ENCODE measurements at regions not wholly inside any gene's neighbourhood (a gene's known extent, or its start where the extent isn't known, plus 50 kb on each side); places are given as distances from the start of the nearest gene placed in this dataset.

DNA sequence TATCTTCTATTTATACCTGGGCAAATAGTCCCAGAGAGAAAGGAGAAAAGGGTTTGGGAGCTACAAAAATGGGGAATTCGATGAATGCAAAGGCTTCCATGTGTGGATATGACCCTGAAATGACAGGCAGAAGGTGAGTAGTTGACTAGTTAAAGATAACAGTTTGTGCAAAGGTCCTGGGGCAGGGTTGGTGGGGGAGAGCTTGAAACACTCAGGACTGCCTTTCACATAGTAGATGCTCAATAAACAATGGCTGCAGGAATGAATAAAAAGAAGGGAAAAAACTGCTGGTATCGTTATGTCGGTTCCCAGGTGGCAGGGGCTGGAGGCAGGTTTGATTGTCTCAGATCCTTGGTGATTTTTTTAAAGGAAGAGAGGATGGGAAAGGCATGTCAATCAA, 445.5 kb downstream of the HAPSTR1 start:
- DNase-seq: no peak

DNA sequence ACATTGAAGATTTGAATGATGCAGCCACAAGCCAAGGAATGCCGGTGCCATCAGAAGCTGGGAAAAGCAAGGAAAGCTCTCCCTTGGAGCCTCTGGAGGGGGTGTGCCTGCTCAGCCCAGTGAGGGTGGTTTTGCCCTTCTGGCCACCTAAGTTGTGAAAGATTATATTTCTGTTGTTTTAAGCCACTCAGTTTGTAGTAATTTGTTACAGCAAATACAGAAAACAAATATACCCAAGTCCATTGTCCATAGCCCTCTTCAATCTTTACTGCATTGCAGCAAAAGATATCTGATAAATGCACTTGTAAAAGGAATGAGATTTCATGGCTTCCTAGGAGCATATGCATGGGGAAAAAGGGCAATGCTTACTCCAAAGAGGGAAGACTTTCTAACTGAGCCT, 447.9 kb downstream of the HAPSTR1 start:
- no peak for DNase-seq

- DNase-seq: no peak
These were observed 450.3 kb downstream of the HAPSTR1 start for GRCh38 chr16:9541723-9542122.

- DNase-seq: no peak
These were observed 450.8 kb downstream of the HAPSTR1 start for GRCh38 chr16:9542165-9542755.

DNA sequence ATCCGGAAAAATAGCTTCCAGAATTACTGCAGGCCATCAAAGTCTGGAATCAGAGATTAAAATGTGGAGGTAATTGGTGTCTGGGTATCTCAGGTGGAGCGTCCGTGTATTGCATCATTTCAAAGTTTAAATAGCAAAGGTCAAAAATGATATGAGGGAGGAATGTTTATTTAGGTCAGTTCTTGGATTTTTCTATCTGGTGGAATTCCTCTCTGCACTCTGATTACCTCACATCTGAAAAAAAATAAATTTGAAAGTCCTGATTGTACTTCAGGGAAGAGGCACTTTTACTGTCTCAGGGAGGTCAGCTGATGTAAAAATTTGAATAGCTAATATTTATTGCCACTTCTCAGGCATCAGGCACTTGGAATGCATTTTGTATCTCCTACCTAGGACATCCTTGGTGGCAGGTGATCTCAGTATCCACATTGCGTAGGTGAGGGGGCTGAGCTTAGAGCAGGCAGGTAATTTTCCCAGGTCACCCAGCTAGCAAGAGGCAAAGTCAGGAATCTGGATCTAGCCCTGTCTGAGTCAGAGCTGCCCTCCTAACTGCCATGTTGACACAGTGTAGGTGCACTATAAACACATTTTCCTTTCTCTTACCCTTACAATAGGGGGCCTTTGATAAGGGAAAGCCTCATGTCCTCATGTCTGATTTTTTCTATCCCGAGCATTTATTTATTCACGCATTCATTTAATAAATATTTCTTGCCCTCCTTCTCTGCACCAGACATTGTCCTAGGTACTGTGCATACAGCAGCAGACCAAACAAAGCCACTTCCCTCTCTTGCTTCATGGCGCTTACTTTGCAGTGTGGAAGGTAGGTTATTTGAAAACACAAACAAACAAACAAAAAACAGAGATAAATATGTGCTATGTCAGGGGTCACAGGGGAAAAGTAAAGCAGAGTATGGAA, 454.3 kb downstream of the HAPSTR1 start:
- DNase-seq: no peak

- DNase-seq: no peak
These were observed 455.0 kb downstream of the HAPSTR1 start for GRCh38 chr16:9546438-9546786.

GRCh38 chr16:9549487-9549886, 458.0 kb downstream of the HAPSTR1 start:
- no peak for DNase-seq

GRCh38 chr16:9555051-9555450, 463.6 kb downstream of the HAPSTR1 start:
- DNase-seq: no peak

DNA sequence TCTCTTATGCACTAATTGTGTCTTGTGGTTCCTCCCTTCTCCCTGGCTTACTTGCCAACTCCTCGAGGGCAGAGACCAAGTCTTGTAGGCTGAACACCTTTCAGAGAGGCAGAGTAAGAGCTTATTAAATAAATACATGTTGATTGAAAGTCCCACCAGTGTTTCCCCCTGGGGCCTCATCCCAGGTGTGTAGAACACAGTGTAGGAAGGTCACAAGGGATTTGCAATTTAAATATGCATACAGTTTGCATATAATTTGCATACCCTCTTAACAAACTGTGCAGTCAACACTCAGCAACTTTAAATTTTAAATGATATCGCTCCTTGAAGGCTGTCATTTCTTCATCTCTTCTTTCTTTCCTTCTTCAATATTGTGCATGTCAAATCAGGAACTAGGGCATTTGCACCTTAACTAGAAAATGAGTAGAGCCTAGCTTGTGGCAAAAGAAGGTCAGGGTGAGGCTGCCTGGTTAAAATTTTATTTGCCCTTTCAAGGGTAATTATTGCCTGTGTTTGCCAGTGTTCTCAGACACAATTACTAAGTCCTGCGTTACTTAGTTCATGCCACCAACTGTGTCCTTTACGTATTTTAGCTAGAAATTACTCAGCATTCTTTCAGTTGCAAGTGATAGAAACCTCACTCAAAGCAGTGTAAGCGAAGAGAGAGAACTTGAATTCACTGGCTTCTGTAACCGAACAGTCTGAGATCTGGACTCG, 465.7 kb downstream of the HAPSTR1 start:
- DNase-seq: no peak

DNA sequence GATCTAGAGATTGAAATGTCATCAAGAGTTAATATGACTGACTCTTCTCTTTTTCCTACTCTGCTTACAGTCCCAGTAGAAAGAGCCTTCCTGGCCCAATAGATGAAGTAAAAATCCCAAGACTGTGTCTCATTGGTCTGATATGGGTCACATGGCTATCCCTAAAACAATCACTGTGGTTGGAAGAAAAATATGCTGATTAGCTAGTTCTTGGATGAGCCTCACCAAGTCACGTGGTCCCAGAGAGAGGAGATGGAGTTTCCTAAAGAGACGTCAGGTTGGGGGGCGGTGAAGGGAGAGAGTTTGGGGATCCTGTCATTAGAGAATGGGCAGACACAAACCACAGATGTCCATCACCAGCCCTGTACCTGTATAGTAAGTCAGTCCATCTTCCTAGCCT, 466.3 kb downstream of the HAPSTR1 start:
- DNase-seq: no peak

- no peak for DNase-seq
These were observed 474.7 kb downstream of the HAPSTR1 start for GRCh38 chr16:9566099-9566498.

DNA sequence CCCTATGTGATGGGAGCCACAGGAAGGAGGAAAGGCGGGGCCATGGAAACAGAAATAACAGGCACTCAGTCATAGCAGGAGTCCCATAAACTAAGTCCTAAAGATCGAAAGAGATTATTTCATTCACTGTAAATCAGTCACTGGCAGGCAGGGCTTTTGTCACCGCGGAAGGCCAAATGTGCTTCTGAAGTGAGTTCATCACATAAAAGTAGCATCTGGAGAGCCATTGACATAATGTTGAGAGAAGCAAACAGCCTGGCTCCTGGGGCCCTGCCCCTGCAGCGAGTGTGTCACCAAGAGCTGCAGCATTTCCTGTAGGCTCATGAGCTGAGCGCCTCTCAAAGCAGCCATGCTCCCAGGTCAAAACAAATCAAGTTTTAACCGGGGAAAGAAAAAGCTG, 476.2 kb downstream of the HAPSTR1 start:
- no peak for DNase-seq

- DNase-seq: no peak
These were observed 476.8 kb downstream of the HAPSTR1 start for GRCh38 chr16:9568261-9568660.

DNA sequence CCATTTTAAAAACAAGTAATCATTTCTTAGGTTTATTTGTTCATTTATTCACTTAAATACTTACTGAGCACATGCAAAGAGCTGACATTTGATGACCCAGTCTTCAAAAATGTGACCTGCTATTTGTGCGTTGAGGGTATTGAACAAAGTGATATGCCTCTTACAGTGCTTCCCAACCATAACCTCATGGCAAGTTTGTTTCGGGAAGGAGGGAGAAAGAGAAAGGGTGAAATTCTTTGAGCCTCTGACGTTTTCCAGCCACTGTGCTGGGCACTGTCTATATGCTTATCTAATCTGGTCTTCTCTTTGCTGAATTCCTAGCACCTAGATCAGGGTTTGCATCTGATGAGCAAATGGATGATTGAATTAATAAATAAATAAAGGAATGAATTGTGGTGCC, 479.1 kb downstream of the HAPSTR1 start:
- no peak for DNase-seq

DNA sequence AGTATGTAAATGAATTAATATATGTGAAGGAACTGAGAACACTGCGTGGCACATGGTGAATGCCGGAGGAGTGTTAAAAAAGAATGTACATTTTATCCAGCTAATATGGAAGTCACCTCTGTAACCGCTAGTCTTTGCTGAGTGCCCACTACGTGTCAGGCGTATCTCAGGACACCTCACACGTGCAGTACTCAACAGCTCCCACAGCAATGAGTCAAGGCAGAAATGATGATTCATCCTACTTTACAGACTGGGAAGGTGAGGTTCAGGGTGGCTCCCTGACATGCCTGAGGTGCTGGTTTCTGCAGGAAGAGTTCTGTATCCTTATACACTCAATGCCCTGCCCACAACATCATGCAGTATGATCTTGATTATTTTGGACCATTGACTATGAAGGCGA, 487.0 kb downstream of the HAPSTR1 start:
- no peak for DNase-seq

DNA sequence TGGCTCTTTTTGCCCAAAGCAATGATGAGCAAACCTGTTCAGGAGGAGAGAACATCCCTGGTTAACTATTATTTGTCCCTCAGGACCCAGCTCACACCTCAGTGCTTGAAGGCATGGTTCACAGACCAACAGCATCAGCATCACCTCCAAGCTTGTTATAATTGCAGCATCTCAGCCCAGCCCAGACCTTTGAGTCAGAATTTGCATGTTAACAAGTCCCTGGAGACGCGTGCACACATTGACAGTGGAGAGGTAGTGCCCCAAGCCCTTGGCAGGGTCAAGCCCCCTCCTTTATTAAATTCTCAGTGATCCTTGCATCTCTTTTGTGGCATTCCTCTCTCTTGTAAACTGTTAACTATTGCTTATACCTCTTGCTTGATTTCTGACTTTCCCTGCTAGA, 488.6 kb downstream of the HAPSTR1 start:
- DNase-seq: no peak

GRCh38 chr16:9593440-9593839, 502.0 kb downstream of the HAPSTR1 start:
- DNase-seq: no peak

DNA sequence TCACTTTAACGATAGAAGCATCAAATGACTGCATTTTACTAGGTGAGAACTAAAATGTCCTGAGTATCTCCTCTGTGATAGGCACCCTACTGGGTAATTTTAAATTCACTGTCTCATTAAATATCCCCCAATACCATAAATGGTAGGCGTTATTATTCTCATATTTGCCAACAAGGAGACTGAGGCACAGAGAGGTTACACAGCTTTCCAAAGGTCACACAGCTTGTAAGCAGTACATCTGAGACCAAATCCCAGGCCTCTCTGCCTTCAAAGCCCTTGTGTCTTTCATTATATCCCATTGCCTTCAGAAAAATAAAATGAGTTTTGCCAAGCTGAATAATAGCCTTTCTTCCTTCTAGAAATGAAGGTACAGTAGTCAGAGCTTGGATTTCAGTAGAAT, 502.6 kb downstream of the HAPSTR1 start:
- DNase-seq: no peak

GRCh38 chr16:9594946-9595345, 503.5 kb downstream of the HAPSTR1 start:
- no peak for DNase-seq

GRCh38 chr16:9595393-9595792, 503.9 kb downstream of the HAPSTR1 start:
- no peak for DNase-seq

DNA sequence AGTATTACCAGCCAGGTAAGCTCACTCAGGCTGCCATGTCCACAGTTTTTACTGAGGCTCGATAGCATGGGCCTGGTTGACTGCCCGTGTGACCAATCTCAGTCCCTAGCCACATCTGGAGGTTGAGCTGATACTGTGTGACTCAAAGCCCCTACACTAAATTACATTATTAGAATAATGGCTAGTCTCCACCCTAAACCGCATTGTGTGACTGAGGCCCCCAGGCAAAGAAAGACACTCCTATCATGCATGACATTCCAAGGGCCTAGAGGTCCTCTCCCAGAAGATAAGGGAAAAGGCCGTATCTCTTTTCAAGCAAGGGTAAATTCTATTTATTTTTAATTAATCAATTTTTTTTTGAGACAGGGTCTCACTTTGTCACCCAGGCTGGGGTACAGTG, 505.3 kb downstream of the HAPSTR1 start:
- DNase-seq: no peak

DNA sequence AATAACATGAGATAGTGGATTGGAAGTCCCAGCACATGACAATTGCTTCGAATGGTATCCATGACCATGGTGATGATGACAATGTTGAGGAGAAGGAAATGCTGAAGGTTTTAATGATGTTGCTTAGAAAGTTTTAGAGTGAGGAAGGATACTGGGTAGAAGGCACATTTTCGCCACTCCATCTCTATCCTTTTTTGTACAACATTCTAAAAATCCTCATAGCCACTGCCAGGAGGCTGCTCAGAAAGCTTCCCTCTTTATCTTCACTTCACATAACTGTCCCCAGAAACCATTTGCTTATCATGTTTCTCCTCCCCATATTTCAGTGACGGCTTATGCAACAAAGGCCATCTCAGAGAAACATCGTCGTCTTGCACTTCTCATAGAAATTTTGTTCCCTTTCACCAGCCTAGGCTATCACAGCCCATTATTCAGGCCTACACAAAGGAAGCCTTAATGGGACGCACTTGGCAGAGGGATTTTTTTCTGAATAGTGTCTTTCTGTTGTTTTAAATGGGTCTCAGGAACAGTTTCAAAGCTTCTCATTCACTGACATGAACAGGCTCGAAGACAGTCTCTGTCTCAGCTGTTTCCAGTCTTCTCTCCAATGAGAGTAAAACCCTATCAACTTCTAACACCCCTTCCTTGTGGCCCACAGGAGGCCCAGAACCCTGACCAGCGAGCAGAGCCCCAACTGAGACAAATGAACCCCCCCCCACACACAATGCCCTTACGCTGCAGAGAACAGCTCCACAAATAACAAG, 506.7 kb downstream of the HAPSTR1 start:
- DNase-seq: no peak

DNA sequence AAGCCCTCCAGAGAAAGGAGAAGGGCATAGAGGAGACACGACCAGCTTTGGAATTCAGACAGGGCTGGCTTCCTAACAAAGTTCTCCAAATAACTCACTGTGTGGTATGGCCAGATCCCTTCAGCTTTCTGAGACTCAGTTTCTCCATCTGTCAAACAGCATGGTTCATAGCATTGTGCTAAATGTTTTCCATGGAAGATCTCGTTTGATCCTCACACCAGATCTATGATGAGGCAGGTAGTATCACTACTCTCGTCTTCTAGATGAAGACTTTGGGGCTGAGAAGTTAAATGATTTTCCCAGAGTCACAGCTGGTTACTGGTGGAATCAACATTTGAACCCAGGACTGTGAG, 507.3 kb downstream of the HAPSTR1 start:
- DNase-seq: no peak
